ENCODE measurements at regions not wholly inside any gene's neighbourhood (a gene's known extent, or its start where the extent isn't known, plus 50 kb on each side); places are given as distances from the start of the nearest gene placed in this dataset.

- Mint-ChIP-seq H3K27ac (no peak overlapping the region), H3K36me3 (no peaks in the 10 kb centered on the region), H3K4me1 (no peaks in the 10 kb centered on the region), H3K27me3 (no peaks in the 10 kb centered on the region), H3K4me3 (no peak overlapping the region), H3K9me3 (peaks cover 0 to 10% (median 5%) of the 10 kb centered on the region in 9 donors)
- DNase-seq = no peak
- no peak for ATAC-seq
- POLR2A ChIA-PET = no interaction called here
Observed at GRCh38 chr4:46491455-46491854, 101.5 kb upstream of the GABRA2 start.

GRCh38 chr4:46484881-46485280 lies 95.0 kb upstream of the GABRA2 start:
- no peaks in the 10 kb centered on the region for H3K4me1 Mint-ChIP-seq
- DNase-seq (no peak), ATAC-seq (no peak)
- no peak overlapping the region for H3K4me3 Mint-ChIP-seq
- no peaks in the 10 kb centered on the region for H3K27me3 Mint-ChIP-seq
- H3K9me3 Mint-ChIP-seq = peaks cover 0 to 23% (median 5%) of the 10 kb centered on the region in 9 donors
- no peak overlapping the region for H3K27ac Mint-ChIP-seq
- H3K36me3 Mint-ChIP-seq = no peaks in the 10 kb centered on the region
- POLR2A ChIA-PET = no interaction called here

- ATAC-seq = no peak
- DNase-seq = no peak
- POLR2A ChIA-PET = no interaction called here
- Mint-ChIP-seq H3K27ac (no peak overlapping the region), H3K4me3 (no peak overlapping the region), H3K36me3 (no peaks in the 10 kb centered on the region), H3K9me3 (peaks cover 0 to 35% (median 14%) of the 10 kb centered on the region in 9 donors), H3K27me3 (no peaks in the 10 kb centered on the region), H3K4me1 (no peaks in the 10 kb centered on the region)
Observed at GRCh38 chr4:46462733-46463132, 72.8 kb upstream of the GABRA2 start.

GRCh38 chr4:46459308-46459707 lies 69.4 kb upstream of the GABRA2 start:
- Mint-ChIP-seq H3K9me3 (peaks cover 4 to 56% (median 17%) of the 10 kb centered on the region in 9 donors), H3K4me1 (no peaks in the 10 kb centered on the region), H3K36me3 (no peaks in the 10 kb centered on the region), H3K27ac (no peak overlapping the region), H3K27me3 (no peaks in the 10 kb centered on the region), H3K4me3 (no peak overlapping the region)
- DNase-seq = no peak
- POLR2A ChIA-PET = no interaction called here
- no peak for ATAC-seq

GRCh38 chr4:46450556-46450955 lies 60.6 kb upstream of the GABRA2 start:
- no peak for ATAC-seq
- Mint-ChIP-seq H3K4me1 (no peaks in the 10 kb centered on the region), H3K36me3 (no peaks in the 10 kb centered on the region), H3K4me3 (no peak overlapping the region), H3K9me3 (peaks cover 0 to 10% (median 6%) of the 10 kb centered on the region in 9 donors), H3K27me3 (no peaks in the 10 kb centered on the region), H3K27ac (no peak overlapping the region)
- POLR2A ChIA-PET = no interaction called here
- no peak for DNase-seq

GRCh38 chr4:46445710-46446314 lies 55.9 kb upstream of the GABRA2 start:
- H3K9me3 Mint-ChIP-seq = peaks cover 0 to 15% (median 9%) of the 10 kb centered on the region in 9 donors
- DNase-seq (no peak), ATAC-seq (no peak)
- peaks cover 0 to 2% (median 0%) of the 10 kb centered on the region in 5 donors for H3K27me3 Mint-ChIP-seq
- no peaks in the 10 kb centered on the region for H3K36me3 Mint-ChIP-seq
- POLR2A ChIA-PET = no interaction called here
- H3K27ac Mint-ChIP-seq = no peak overlapping the region
- H3K4me3 Mint-ChIP-seq = no peak overlapping the region
- no peaks in the 10 kb centered on the region for H3K4me1 Mint-ChIP-seq

GRCh38 chr4:46444318-46445000 lies 54.5 kb upstream of the GABRA2 start:
- Mint-ChIP-seq H3K27ac (no peak overlapping the region), H3K9me3 (peaks cover 0 to 17% (median 9%) of the 10 kb centered on the region in 9 donors), H3K36me3 (no peaks in the 10 kb centered on the region), H3K4me1 (no peaks in the 10 kb centered on the region), H3K27me3 (peaks cover 0 to 2% (median 0%) of the 10 kb centered on the region in 5 donors), H3K4me3 (no peak overlapping the region)
- ATAC-seq (no peak), DNase-seq (no peak)
- POLR2A ChIA-PET = no interaction called here

GRCh38 chr4:46442963-46443362 lies 53.0 kb upstream of the GABRA2 start:
- Mint-ChIP-seq H3K9me3 (peaks cover 0 to 23% (median 11%) of the 10 kb centered on the region in 9 donors), H3K27me3 (peaks cover 0 to 2% (median 0%) of the 10 kb centered on the region in 5 donors), H3K27ac (no peak overlapping the region), H3K4me3 (no peak overlapping the region), H3K36me3 (no peaks in the 10 kb centered on the region), H3K4me1 (no peaks in the 10 kb centered on the region)
- POLR2A ChIA-PET = no interaction called here
- DNase-seq = no peak
- no peak for ATAC-seq

GRCh38 chr4:46441136-46441859 lies 51.4 kb upstream of the GABRA2 start:
- Mint-ChIP-seq H3K36me3 (no peaks in the 10 kb centered on the region), H3K9me3 (peaks cover 0 to 23% (median 11%) of the 10 kb centered on the region in 9 donors), H3K27me3 (peaks cover 0 to 2% (median 0%) of the 10 kb centered on the region in 5 donors), H3K27ac (no peak overlapping the region), H3K4me3 (no peak overlapping the region), H3K4me1 (no peaks in the 10 kb centered on the region)
- no peak for DNase-seq
- no peak for ATAC-seq
- POLR2A ChIA-PET = no interaction called here

All from naive thymus-derived CD8-positive, alpha-beta T cell (primary cell).